HG03280 (cell line): ENCODE measurements at regions not wholly inside any gene's neighbourhood (a gene's known extent, or its start where the extent isn't known, plus 50 kb on each side); places are given as distances from the start of the nearest gene placed in this dataset.

Source experiments
- ATAC-seq: cut with Tn5 transposase; IDR thresholded peaks from one replicate; pipeline ENCODE4 v1.9.1; 2021; ENCODE audit warnings: mild to moderate bottlenecking, moderate library complexity; ENCODE audit not compliant: unreplicated experiment

GRCh38 chr1:187078916-187079315 is 250.2 kb downstream of the PLA2G4A start:
- no peak for ATAC-seq

DNA sequence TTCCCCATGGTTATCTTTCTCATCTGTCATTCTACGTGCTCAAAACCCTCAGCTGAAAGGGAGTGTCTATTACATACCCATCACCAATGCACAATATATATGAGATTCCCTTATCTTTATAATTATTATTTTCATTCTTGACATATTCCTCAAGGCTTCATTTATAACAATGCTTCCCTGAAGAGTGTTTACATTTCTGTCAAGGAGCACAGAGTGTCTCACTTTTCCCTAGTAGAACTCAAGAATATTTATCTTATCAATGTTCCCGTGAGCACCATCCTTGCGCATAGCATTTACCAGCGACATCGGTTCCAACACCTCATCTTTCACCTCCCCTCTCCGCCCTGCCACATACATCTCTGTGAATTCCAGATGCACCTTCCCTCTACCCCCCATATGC is 250.6 kb downstream of the PLA2G4A start:
- ATAC-seq = no peak

- ATAC-seq = no peak
These were observed 262.9 kb downstream of the PLA2G4A start for GRCh38 chr1:187091666-187092065.

DNA sequence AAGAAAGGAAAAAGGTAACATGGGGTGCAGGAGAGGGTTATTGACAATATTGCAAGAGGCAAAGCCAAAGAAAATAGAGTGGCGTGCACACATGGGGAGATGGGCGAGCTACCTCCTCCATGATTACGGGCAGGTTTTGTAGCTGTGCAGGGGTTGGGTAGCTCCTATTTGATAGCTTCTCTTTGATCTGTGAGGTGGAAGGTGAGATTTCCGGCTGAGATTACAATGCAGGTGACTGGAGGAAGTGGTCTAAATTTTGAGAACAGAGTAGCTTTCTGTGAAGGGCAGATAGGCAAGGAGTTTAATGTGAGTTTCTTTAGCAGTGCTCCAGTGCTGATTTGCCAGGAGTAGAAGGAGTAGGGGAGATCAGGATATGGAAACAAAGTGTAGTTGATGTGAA is 263.4 kb downstream of the PLA2G4A start:
- no peak for ATAC-seq

DNA sequence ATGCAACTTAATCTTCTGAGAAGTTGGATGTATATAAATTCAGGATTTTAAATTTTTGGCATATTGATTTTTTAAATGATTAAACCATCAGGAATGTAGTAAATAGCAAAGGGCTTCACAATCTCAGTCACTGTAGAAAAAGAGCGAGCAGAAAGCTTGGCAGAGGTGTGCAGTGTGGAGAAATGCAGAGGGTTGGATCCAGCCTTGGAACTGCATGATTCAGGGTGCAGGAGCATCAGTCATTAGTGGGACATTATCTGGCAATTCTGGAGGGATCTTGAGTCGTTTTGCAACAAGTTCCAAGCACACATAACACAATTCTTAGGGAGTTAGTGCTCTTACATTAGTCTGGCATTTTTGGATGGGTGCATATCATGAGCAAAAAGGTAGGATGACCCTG is 267.9 kb downstream of the PLA2G4A start:
- ATAC-seq = no peak

DNA sequence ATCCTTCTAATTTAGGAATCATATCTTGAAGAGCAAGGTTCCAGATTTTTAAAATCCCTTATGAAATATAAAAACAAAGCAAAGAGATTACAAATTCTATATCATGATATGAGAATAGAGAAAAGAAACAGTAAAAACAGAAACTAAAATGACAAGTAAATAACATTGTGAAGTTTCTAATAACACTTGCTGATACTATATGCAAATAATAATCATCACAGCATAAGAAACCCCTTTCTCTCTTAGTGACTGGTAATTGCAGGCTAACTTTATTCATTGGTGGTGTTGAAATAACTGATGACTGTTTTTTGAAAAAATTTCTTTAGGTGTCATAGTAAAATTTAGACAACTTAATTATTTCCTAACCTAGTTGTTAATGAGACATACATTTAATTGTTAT is 281.6 kb downstream of the PLA2G4A start:
- ATAC-seq = peak; percentile 65

- ATAC-seq = no peak
These were observed 286.0 kb downstream of the PLA2G4A start for GRCh38 chr1:187114792-187115191.

DNA sequence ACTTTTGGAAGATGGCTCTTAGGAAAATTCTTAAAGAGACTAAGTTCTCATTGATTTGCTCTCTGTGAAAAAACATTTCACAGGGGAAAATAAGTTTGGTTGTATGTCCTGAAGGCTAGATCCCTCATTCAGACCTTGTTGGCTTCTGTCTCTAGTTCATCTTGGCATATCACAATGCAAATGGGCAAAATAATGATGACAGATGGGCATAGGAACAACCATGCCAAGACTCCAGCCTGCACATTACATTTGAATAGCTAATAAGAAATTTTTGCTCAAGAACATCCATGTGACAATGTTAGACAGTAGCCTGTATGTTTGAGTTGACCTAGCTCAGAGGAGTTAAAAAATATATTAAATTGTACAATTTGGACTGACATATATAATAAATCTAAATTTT is 292.9 kb downstream of the PLA2G4A start:
- ATAC-seq = no peak

GRCh38 chr1:187122566-187122965 is 293.8 kb downstream of the PLA2G4A start:
- ATAC-seq = no peak

DNA sequence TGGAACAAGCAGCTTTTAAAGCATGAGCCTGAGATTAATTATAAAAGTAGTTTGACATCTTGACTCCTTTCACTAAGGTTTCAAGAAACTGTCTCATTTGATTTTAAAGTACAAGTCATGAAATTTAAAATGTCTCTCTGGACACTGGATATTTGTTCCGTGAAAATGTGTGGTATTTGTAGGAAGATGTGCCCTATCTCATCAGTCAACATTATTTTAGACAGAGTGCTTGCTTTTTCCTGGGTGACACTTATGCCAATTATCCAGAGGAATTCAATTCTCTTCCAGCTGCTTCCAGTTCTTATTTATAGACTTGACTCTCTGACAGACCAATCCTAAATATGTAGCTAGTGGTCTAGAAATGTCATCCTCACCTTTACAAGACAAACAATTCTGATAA is 300.4 kb downstream of the PLA2G4A start:
- no peak for ATAC-seq

DNA sequence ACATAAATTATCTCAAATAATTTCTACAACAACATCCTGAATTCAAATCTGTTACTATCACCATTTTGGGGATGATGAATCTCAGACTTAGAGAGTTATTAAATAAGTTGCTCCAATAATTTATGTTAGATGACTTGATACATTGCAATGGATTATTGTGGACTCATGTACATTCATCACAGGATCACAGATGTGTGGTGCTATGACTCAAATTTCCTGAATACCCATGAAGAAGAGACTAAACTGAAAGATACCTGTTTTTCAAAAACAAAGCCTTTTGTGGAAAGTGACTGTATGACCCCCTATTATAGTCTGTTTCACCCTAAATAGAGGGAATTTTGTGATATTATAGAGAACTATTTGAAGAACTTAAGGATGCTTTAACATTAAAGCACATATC is 315.0 kb downstream of the PLA2G4A start:
- ATAC-seq = no peak

- ATAC-seq = no peak
These were observed 317.6 kb downstream of the PLA2G4A start for GRCh38 chr1:187146388-187146787.

GRCh38 chr1:187151555-187151954 is 322.8 kb downstream of the PLA2G4A start:
- no peak for ATAC-seq

GRCh38 chr1:187153047-187153446 is 324.3 kb downstream of the PLA2G4A start:
- no peak for ATAC-seq

- no peak for ATAC-seq
These were observed 328.4 kb downstream of the PLA2G4A start for GRCh38 chr1:187157115-187157514.

GRCh38 chr1:187157552-187157951 is 328.8 kb downstream of the PLA2G4A start:
- no peak for ATAC-seq

- no peak for ATAC-seq
These were observed 338.8 kb downstream of the PLA2G4A start for GRCh38 chr1:187167555-187167954.

DNA sequence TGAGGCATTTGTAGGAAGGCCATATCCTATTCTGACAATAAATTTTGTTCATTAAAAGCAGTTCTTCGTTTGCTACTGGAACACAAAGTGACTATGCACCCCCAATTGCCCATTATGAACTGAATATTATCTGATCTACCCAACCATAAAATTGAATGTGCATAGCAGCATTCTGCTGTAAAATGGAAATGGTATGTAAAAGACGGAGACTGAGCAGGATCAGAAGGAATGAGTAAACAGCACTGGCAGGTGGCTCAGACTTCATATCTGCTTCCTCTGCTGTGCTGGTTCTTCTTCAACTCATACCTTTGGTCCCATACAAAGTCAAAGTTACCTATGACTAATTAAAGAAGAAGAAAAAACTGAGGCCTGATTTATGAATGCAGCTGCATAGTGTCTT is 339.5 kb downstream of the PLA2G4A start:
- ATAC-seq = no peak

DNA sequence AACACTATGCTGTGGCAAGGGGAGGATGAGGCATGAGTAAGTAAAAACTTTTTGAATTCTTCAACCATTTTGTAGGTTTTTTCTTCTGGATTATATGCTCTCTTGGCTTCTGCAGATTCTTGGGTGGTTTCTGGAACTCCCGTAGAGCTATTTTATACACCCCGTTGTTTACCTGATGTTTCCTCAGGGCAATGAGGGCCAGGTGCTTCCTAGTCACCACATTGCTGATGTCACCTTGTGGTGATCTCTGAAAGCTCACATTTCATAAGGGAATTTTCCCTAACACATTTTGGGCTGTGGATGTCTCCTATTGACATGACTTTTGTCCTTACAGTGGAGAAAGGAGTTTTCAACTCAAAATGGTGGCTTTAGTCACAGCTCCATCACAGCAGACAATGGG is 356.6 kb downstream of the PLA2G4A start:
- ATAC-seq = no peak

- no peak for ATAC-seq
These were observed 368.9 kb downstream of the PLA2G4A start for GRCh38 chr1:187197685-187198084.

DNA sequence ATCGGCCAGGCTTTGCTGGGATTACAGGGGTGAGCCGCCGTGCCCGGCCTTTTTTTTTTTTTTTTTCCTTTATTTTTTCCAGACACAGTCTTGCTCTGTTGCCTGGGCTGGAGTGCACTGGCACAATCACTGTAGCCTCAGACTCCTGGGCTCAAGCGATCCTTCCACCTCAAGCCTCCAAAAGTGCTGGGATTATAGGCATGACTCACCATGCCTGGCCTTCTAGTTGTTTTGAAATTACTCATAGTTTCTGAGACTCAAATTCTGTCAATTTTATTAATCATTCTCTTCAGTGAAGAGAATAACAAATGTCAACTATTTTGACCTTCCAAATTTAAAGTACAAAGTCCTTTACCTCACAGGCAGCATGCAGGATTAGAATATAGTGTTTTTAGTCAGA is 374.5 kb downstream of the PLA2G4A start:
- no peak for ATAC-seq

DNA sequence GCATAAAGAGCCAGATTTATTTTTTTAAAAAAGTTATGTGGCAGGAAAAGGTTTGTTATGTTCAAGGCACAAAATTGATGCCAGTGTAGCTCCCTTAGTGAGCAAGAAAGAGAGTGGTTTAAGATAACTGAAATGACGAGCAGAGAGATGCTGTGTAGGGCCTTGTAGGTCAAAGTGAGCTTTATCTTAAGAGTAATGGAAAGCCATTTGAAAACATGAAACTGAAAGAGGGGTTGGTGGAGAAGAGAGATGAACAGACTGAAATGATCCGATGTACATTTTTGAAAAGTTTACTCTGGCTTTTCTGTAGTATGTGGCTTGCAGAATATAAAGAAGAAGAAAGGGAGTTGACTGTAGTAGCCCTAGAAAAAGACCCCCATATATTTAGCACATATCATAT is 383.6 kb downstream of the PLA2G4A start:
- ATAC-seq = no peak

GRCh38 chr1:187226396-187226795 is 397.6 kb downstream of the PLA2G4A start:
- no peak for ATAC-seq

GRCh38 chr1:187228790-187229189 is 400.0 kb downstream of the PLA2G4A start:
- ATAC-seq = no peak
